Left kidney (tissue), 1 donor: ENCODE measurements at regions not wholly inside any gene's neighbourhood (a gene's known extent, or its start where the extent isn't known, plus 50 kb on each side); places are given as distances from the start of the nearest gene placed in this dataset.

Source experiments
- DNase-seq: peaks from one replicate; pipeline ENCODE4 v3.0.0-alpha.2; 2013

DNA sequence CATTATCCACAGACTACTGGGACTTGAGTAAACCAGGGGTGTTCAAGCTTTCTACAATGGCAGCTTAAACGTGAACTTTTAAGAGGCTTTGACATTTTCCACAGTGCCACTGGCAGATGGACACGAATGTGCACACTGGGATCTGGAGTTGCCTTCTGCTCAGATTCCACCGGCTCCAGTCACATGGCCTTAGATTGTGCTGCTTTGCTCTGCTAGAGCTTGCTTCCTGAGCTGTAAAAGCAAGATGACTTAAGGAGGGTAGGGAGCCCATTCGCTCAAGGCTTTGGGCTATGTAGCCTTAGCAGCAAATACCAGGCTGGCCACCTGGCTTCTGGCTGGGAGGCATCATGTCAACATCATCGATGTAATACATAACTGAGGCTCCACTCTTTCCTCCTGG, 436.9 kb downstream of the MED10 start:
- DNase-seq: no peak

GRCh38 chr5:5939759-5940370, 438.5 kb downstream of the MED10 start:
- no peak for DNase-seq

GRCh38 chr5:5933651-5934050, 444.7 kb downstream of the MED10 start:
- DNase-seq: no peak

- no peak for DNase-seq
These were observed 445.5 kb downstream of the MED10 start for GRCh38 chr5:5932824-5933223.

DNA sequence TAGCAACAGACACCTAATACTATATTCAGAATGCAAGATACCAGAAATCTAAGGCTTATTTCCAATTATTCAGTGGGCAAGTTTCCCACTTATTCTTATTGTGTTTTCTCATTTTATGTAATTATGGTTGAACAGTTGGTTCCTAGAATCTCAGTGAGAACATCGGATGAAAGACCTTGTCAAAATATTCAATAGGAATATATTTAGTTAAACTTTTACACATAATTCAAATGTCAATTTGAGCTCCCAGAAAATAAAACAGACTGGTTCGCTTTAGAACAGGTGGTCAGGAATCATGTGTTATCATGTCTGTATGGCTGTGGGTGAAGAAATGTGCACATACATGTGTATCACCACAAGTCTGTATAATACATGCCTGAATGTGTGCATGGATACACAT, 447.8 kb downstream of the MED10 start:
- no peak for DNase-seq

- DNase-seq: no peak
These were observed 448.9 kb downstream of the MED10 start for GRCh38 chr5:5929291-5930020.

DNA sequence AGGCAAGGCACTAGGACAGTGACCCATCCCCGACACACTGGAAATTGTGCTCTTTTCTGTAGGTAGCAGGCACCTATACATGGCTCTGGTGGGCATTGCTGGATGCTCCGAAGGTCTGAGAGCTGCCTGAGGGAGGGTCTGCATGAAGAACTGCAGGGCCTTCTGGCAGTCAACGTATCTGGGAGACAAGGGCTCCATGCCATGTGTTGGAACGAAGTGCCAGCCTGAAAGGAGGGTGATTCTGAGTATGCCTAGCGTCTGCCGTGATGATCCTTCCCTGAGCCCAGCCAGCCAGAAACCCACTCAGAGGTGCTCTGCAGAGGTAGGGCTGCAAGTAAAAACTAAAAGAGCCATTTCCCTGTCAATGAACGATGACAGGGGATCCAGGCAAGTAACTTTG, 453.2 kb downstream of the MED10 start:
- DNase-seq: no peak

GRCh38 chr5:5919411-5919810, 458.9 kb downstream of the MED10 start:
- no peak for DNase-seq

DNA sequence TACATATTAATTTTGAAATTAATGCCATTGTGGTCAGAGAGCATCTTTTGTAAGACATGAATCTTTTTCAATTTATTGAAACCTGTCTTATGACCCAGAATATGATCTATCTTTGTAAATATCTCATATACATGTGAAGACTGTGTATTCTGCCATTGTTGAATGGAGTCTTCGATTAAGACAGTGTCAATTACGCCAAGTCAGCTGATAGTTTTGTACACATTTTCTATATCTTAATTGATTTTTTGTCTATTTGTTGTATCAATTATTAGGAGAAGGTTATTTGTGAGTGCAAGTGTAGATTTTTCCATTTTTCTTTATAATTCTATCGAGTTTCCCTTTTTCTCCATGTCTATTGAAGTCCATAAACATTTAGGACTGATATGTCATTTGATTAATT, 471.6 kb downstream of the MED10 start:
- no peak for DNase-seq

DNA sequence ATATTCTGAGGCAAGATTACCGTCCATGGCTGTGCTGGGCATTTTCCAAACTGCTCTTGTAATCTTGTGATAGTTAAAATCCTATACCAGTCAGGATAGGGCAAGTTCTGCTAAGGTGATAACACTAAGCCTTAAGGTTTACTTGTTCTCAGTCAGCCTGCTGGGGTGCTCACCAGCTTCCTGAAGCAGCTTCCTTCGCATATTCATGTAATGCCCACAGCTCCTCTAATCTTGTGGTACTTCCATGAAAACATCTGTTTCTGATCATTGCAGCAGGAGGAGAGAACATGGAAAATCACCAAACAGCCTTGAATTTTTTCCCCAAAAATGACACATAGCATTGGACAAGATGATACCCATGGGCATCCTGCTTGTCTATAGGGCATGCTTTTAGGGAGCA, 473.2 kb downstream of the MED10 start:
- DNase-seq: no peak

- DNase-seq: no peak
These were observed 474.2 kb downstream of the MED10 start for GRCh38 chr5:5904113-5904512.

- no peak for DNase-seq
These were observed 475.4 kb downstream of the MED10 start for GRCh38 chr5:5902678-5903646.

GRCh38 chr5:5900350-5900749, 477.9 kb downstream of the ICE1 start:
- no peak for DNase-seq

- DNase-seq: no peak
These were observed 477.2 kb downstream of the ICE1 start for GRCh38 chr5:5899716-5900115.

GRCh38 chr5:5888284-5888683, 465.8 kb downstream of the ICE1 start:
- no peak for DNase-seq

DNA sequence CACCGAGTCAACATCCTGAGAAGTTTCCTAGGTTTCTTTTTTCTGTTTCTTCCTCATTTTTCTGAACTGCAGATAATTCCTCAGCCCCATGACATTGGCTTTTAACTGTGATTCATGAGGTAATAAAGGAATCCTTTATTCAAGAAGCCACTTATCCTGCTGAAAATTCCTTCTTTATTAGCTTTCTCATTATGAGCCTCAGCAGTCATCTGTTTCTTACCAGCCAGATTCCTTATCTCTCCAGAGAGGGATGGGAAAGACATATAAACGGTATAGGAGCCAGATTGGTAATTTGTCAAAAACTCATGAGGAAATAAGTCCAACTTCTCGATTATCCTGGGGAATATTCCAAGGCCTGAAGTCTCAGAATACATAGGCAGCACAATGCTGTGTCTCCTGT, 465.4 kb downstream of the ICE1 start:
- no peak for DNase-seq

DNA sequence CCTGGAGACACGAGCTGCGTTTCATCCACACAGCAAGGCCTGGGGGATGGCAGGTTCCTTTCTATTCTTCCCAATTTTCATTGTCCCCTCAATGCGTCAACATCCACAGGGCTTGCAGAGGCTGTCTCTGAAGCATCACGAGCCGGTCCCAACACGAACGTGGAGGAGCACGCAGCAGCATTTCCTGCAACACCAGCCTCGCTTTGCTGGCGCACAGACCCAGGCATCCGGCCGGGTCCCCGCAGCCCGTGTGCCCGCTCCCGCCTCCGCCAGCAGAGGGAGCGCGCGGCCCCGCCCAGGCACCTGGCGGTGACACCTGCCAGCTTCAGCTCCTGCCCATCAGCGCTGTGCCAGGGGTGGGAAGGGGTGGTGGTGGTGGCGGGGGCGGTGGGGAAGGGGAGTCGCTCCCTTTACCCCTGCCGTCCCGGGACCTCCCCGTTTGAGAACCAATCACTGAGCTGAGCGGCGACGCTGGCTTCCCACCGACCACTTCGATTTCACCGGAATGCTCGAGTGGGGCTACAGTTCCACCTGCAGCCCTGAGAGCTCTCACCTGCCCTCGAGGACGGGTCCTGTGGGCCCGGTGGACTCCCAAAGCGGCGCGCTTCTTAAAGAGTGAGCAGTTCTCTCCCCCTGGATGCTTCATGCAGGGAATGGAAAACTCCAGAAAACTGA, 464.5 kb downstream of the ICE1 start:
- no peak for DNase-seq

DNA sequence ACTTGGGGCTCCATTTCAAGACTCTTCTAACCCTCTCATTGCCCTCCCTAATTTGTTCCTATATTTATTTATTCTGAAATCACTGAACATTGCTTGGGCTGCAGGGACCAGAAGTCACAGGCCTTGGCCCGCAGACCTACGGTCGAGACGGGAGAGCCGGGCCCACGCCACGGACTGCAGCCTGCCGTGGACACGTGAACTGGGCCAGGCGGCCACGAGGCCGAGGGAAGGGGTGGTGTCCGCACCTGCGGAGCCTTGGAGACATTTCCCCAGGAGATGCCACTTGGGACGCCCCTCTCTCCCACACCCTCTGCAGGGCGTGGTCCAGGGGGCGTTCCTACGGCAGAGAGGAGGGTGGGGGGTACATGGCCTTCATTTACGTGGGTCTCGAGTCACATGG, 463.9 kb downstream of the ICE1 start:
- no peak for DNase-seq

DNA sequence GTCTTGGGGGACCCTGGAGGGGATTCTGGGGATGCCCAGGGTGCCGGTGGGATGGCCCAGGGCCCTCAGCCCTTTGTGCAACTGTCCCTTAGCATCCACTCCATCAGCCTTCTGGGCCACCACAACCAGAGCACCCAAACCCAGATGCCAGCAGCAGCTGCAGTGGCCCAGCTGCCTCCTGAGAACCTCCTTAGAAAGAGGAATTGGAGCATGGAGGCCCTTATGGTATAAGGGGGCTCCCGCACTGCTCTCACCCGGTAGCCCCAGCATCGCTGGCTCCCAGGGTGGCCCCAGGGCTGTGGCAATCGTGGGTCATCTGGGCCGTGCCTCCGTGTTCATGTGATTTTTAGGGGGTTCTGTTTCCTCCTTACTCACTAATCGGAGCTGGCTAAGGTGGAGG, 463.3 kb downstream of the ICE1 start:
- DNase-seq: no peak

DNA sequence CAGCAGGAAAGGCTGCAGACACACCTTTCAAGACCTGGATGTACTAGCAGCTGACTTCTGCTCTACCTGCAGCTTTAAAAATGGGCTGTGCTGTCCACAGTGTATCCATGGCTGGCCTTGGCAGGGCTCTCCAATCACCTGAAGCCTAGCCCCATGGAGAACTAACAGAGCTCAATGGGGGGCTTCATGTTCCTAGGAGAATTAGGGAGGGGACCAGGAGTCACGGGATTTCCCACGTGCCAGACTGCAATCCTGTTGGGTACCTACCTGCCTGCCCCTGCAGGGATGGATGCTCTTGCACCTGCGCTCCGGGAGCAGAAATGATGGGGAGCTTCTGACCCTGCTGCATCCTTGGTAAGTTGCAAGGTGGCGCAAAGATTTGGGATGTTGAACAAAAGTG, 462.1 kb downstream of the ICE1 start:
- no peak for DNase-seq

DNA sequence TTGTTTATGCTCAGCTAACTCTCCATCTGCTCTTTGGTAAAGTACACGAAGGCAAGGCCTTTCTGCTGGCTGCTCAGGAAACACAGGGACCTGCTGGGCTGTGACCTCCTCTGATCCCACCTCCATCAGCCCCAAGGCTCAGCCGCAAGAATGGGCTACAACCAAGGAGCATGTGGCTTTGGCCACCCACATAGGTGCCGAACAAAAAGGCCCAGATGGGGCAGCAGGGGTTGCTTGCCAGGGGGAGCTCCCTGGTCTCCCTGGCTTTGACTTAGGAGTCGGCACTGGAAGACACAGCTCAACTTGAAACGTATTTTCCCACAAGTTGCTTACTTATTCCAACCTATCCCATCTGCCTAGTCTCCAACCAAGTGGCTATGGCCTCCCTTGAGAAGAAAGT, 461.1 kb downstream of the ICE1 start:
- no peak for DNase-seq

DNA sequence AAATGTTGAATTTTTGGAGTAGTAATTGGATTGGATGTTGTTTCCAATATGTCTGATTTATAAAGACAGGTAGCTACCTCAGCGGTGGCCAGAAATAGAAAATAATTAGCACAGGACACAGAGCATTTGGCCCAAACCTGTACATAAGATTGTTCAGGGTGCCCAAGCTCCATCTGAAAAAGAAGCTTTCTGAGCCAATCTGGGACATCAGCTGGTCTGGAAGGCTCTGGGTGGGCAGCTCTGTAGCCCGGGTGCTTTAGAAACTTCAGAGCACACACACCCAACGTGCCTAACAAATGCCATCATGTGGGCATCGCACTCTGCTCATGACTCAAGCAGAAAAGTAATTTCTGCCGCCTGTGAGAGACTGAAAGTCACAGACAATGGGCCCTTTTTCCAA, 460.7 kb downstream of the ICE1 start:
- DNase-seq: no peak

DNA sequence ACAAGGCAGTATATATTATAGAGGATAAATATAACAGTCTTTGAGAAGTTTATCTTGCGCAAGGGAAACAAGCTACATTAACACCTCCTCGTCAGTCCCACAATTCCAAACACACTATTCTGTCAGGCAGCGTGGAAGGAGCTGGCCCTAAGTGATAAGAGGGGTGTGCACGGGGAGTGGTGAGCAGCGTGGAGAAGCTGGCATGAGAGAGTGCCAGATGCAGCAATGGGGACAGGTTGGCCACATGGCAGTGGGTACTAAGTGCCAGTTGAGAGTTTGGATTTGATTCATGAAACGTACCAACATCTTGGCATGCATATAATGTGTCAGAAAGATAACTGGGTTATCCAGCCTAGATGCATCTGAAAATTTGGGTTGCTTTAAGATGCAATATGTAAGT, 460.2 kb downstream of the ICE1 start:
- no peak for DNase-seq
